ENCODE measurements at regions not wholly inside any gene's neighbourhood (a gene's known extent, or its start where the extent isn't known, plus 50 kb on each side); places are given as distances from the start of the nearest gene placed in this dataset.

DNA sequence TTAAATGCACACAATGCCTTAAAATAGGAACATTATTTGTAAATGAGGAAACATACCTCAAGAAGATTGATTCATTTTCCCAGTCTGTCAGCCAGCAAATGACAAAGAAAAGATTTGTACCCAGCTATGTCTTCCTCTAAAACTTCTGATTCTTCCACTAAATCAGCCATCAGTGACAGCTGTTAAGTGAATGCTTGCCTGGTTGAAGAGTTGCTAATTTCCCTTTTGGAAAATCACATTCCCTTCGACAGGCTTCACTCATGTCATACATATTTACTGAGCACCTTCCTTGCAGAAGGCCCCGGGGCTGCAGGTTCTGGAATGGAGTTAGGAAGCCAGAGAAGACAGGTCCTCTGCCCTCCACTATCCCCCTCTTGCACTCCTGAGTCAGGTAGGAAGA, 112.0 kb upstream of the SLC66A3 start:
- H3K27ac ChIP-seq (ENCODE audit: poor library complexity, severe bottlenecking), result no peak overlapping the region
- peaks cover 9% of the 10 kb centered on the region for H3K9me3 ChIP-seq (ENCODE audit: severe bottlenecking)
- no peak for DNase-seq (ENCODE audit: low spot score)
- H3K27me3 ChIP-seq (ENCODE audit: insufficient read depth, poor library complexity, severe bottlenecking), result no peaks in the 10 kb centered on the region
- H3K4me3 ChIP-seq (ENCODE audit: severe bottlenecking), result no peak overlapping the region
- H3K4me1 ChIP-seq (ENCODE audit: insufficient read depth, poor library complexity, severe bottlenecking), result no peaks in the 10 kb centered on the region
- TF ChIP-seq, protein P1, sequence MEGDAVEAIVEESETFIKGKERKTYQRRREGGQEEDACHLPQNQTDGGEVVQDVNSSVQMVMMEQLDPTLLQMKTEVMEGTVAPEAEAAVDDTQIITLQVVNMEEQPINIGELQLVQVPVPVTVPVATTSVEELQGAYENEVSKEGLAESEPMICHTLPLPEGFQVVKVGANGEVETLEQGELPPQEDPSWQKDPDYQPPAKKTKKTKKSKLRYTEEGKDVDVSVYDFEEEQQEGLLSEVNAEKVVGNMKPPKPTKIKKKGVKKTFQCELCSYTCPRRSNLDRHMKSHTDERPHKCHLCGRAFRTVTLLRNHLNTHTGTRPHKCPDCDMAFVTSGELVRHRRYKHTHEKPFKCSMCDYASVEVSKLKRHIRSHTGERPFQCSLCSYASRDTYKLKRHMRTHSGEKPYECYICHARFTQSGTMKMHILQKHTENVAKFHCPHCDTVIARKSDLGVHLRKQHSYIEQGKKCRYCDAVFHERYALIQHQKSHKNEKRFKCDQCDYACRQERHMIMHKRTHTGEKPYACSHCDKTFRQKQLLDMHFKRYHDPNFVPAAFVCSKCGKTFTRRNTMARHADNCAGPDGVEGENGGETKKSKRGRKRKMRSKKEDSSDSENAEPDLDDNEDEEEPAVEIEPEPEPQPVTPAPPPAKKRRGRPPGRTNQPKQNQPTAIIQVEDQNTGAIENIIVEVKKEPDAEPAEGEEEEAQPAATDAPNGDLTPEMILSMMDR (IDR thresholded peaks at IDR 0.05; ENCODE audit: poor library complexity, severe bottlenecking), result no peak
- no peak for ATAC-seq (ENCODE audit: low read depth)
- H3K36me3 ChIP-seq (ENCODE audit: low read depth), result no peaks in the 10 kb centered on the region

DNA sequence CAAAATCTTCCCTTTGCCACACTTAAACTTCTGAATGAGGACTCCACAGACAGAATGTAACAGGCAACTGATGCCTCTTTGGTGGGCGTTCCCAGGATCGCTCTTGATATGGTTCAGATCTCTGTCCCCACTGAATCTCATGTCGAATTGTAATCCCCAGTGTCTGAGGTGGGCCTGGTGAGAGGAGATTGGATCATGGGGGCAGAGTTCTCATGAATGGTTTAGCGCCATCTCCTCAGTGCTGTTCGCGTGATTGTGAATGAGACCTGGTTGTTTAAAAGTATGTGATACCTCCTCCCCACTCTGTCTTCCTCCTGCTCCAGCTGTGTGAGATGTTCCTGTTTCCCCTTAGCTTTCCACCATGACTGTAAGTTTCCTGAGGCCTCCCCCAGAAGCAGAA, 111.1 kb upstream of the SLC66A3 start:
- no peaks in the 10 kb centered on the region for H3K36me3 ChIP-seq (ENCODE audit: low read depth)
- ATAC-seq (ENCODE audit: low read depth) (no peak), DNase-seq (ENCODE audit: low spot score) (no peak)
- H3K4me1 ChIP-seq (ENCODE audit: insufficient read depth, poor library complexity, severe bottlenecking), result no peaks in the 10 kb centered on the region
- no peak overlapping the region for H3K4me3 ChIP-seq (ENCODE audit: severe bottlenecking)
- TF ChIP-seq, protein P1 (IDR thresholded peaks at IDR 0.05; ENCODE audit: poor library complexity, severe bottlenecking), result no peak
- no peak overlapping the region for H3K27ac ChIP-seq (ENCODE audit: poor library complexity, severe bottlenecking)
- no peaks in the 10 kb centered on the region for H3K27me3 ChIP-seq (ENCODE audit: insufficient read depth, poor library complexity, severe bottlenecking)
- peaks cover 3% of the 10 kb centered on the region for H3K9me3 ChIP-seq (ENCODE audit: severe bottlenecking)

DNA sequence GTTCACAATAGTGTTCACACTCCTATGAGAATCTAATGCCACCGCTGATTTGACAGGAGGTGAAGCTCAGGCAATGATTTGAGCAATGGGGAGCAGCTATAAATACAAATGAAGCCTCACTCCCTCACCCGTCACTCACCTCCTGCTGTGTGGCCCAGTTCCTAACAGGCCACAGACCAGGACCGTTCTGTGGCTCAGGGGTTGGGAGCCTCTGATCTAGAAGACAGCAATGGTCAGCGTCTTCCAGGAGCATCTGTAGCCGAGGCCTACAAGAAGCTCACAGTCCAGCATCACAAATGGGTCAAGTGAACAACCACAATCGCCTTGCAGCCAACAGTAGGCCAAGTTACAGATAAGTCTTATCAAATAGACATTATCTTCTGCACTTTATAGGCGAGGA, 110.0 kb upstream of the SLC66A3 start:
- Histone ChIP-seq H3K27ac (ENCODE audit: poor library complexity, severe bottlenecking) (no peak overlapping the region), H3K4me3 (ENCODE audit: severe bottlenecking) (no peak overlapping the region), H3K4me1 (ENCODE audit: insufficient read depth, poor library complexity, severe bottlenecking) (no peaks in the 10 kb centered on the region), H3K9me3 (ENCODE audit: severe bottlenecking) (no peaks in the 10 kb centered on the region), H3K36me3 (ENCODE audit: low read depth) (no peaks in the 10 kb centered on the region), H3K27me3 (ENCODE audit: insufficient read depth, poor library complexity, severe bottlenecking) (no peaks in the 10 kb centered on the region)
- no peak for ATAC-seq (ENCODE audit: low read depth)
- TF ChIP-seq, protein P1 (IDR thresholded peaks at IDR 0.05; ENCODE audit: poor library complexity, severe bottlenecking), result no peak
- no peak for DNase-seq (ENCODE audit: low spot score)

DNA sequence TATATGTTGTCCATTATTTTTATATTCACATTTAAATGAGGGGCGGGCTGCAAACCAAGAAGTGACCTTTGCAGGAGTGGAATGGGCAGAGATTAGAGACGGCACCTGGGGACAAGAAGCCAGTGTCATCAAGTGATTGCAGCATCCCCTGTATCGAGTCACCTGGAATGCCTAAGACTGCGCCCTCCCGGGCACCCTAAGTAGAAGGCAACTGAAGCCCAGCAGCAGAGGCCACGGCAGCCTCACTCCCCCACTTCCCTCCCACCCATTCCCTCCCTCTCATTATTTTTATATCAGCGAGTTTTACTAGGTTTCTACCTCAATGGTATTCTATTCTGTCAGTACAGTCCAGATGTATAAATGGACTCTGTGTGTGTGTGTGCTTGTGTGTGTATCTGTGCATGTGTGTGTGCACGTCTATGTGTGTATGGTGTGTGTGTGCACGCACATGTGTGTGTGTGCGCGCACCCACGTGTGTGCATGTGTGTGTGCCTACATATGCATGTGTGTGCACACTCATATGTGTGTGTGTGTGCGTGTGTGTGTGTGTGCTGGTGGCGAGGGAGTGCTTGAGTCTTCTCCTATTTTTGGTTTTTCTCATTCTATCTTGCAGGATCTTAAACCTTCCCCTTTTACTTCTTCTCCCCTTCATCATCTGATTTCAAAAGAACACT, 106.8 kb upstream of the SLC66A3 start:
- H3K27me3 ChIP-seq (ENCODE audit: insufficient read depth, poor library complexity, severe bottlenecking), result no peaks in the 10 kb centered on the region
- DNase-seq (ENCODE audit: low spot score) (no peak), ATAC-seq (ENCODE audit: low read depth) (no peak)
- H3K4me3 ChIP-seq (ENCODE audit: severe bottlenecking), result no peak overlapping the region
- no peaks in the 10 kb centered on the region for H3K9me3 ChIP-seq (ENCODE audit: severe bottlenecking)
- H3K27ac ChIP-seq (ENCODE audit: poor library complexity, severe bottlenecking), result no peak overlapping the region
- no peaks in the 10 kb centered on the region for H3K36me3 ChIP-seq (ENCODE audit: low read depth)
- H3K4me1 ChIP-seq (ENCODE audit: insufficient read depth, poor library complexity, severe bottlenecking), result no peaks in the 10 kb centered on the region
- TF ChIP-seq, protein P1 (IDR thresholded peaks at IDR 0.05; ENCODE audit: poor library complexity, severe bottlenecking), result no peak

DNA sequence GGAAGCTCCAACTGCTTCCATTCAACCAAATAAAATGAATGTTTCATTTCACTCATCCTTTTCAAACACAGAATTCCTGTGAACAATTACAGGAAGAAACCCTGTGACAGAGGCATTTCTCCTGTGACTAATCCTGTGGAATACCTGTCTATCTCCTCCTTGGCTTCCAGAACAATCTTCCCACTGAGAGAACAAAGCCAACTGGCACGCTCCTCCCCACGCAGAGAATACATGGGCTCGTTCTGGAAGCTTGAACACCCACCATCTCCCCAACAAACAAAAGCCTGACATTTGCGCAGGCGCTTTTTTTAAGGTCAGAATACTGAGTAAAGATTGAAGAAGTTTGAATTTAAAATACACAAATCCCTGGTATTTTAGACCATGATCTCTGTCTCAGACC, 104.7 kb upstream of the SLC66A3 start:
- Histone ChIP-seq H3K4me1 (ENCODE audit: insufficient read depth, poor library complexity, severe bottlenecking) (no peaks in the 10 kb centered on the region), H3K27me3 (ENCODE audit: insufficient read depth, poor library complexity, severe bottlenecking) (no peaks in the 10 kb centered on the region), H3K4me3 (ENCODE audit: severe bottlenecking) (no peak overlapping the region), H3K36me3 (ENCODE audit: low read depth) (no peaks in the 10 kb centered on the region), H3K9me3 (ENCODE audit: severe bottlenecking) (no peaks in the 10 kb centered on the region), H3K27ac (ENCODE audit: poor library complexity, severe bottlenecking) (no peak overlapping the region)
- DNase-seq (ENCODE audit: low spot score), result no peak
- no peak for ATAC-seq (ENCODE audit: low read depth)
- TF ChIP-seq, protein P1 (IDR thresholded peaks at IDR 0.05; ENCODE audit: poor library complexity, severe bottlenecking), result no peak

Data from RWPE2 (cell line).